ENCODE measurements at regions not wholly inside any gene's neighbourhood (a gene's known extent, or its start where the extent isn't known, plus 50 kb on each side); places are given as distances from the start of the nearest gene placed in this dataset.

- no peaks in the 10 kb centered on the region for H3K4me1 ChIP-seq
- no peaks in the 10 kb centered on the region for H3K9me3 ChIP-seq
- peaks cover 0 to 14% (median 0%) of the 10 kb centered on the region in 4 donors for H3K27me3 ChIP-seq
- no peak overlapping the region for H3K4me3 ChIP-seq
- no peak for FAIRE-seq
- no peaks in the 10 kb centered on the region for H3K36me3 ChIP-seq
- no peak overlapping the region for H3K27ac ChIP-seq
- ATAC-seq = no peak
- WGBS, 2 donors = 56 to 66% methylated on average over 2 of the region's 2 CpGs
- DNase-seq = no peak
- intact Hi-C loops (cut with DNase I) = no loop called here
- TF ChIP-seq CTCF (IDR thresholded peaks at IDR 0.05) = no peak
Observed at GRCh38 chrX:30483996-30484395, 93.6 kb downstream of the TASL start.

- TF ChIP-seq CTCF (IDR thresholded peaks at IDR 0.05) = no peak
- WGBS, 2 donors = 46% methylated on average over 3 of the region's 3 CpGs
- Histone ChIP-seq H3K27me3 (peaks cover 0 to 15% (median under 1%) of the 10 kb centered on the region in 4 donors), H3K4me1 (no peaks in the 10 kb centered on the region), H3K4me3 (no peak overlapping the region), H3K36me3 (no peaks in the 10 kb centered on the region), H3K27ac (no peak overlapping the region), H3K9me3 (no peaks in the 10 kb centered on the region)
- FAIRE-seq (no peak), ATAC-seq (no peak), DNase-seq (no peak)
- intact Hi-C loops (cut with DNase I) = no loop called here
Observed at GRCh38 chrX:30468471-30468870, 109.1 kb downstream of the TASL start.
